Neuron (in vitro differentiated cells): ENCODE measurements at regions not wholly inside any gene's neighbourhood (a gene's known extent, or its start where the extent isn't known, plus 50 kb on each side); places are given as distances from the start of the nearest gene placed in this dataset.

Source experiments
- H2AFZ ChIP-seq: one replicate; pipeline ENCODE4 v1.6.1; 2013; ENCODE audit warnings: low read depth, mild to moderate bottlenecking, inconsistent platforms, low read length, moderate library complexity
- H3K27me3 ChIP-seq: one replicate; pipeline ENCODE4 v1.6.1; 2013; ENCODE audit warnings: low read length; ENCODE audit not compliant: insufficient read depth
- H3K36me3 ChIP-seq: one replicate; pipeline ENCODE4 v1.6.1; 2013; ENCODE audit warnings: low read length; ENCODE audit not compliant: insufficient read depth
- H3K4me1 ChIP-seq: one replicate; pipeline ENCODE4 v1.6.1; 2013; ENCODE audit warnings: low read length; ENCODE audit not compliant: insufficient read depth
- H3K4me3 ChIP-seq: 2 replicates; pipeline ENCODE4 v1.5.1; 2013; ENCODE audit warnings: mild to moderate bottlenecking, low read length, moderate library complexity
- H3K9me3 ChIP-seq: one replicate; pipeline ENCODE4 v1.6.1; 2013; ENCODE audit warnings: low read length

DNA sequence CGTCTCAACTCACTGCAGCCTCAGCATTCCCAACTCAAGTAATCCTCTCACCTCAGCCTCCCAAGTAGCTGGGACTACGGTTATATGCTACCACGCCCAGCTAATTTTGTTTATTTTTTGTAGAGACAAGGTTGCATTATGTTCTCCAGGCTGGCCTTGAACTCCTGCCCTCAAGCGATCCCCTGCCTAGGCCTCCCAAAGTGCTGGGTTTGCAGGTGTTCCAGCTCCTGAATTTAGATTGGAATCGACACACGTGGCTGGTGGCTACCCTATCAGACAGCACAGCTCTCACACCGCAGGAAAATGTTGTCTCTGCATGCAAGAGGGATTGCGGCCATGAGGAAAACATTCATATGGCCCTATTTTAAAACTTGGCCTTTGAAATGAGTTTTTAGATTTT, 76.7 kb upstream of the GALNT2 start:
- no peaks in the 10 kb centered on the region for H3K36me3 ChIP-seq
- H3K27me3 ChIP-seq, result peaks cover 5% of the 10 kb centered on the region
- no peak overlapping the region for H3K4me3 ChIP-seq
- no peaks in the 10 kb centered on the region for H3K4me1 ChIP-seq
- H3K9me3 ChIP-seq, result no peaks in the 10 kb centered on the region
- no peak overlapping the region for H2AFZ ChIP-seq

DNA sequence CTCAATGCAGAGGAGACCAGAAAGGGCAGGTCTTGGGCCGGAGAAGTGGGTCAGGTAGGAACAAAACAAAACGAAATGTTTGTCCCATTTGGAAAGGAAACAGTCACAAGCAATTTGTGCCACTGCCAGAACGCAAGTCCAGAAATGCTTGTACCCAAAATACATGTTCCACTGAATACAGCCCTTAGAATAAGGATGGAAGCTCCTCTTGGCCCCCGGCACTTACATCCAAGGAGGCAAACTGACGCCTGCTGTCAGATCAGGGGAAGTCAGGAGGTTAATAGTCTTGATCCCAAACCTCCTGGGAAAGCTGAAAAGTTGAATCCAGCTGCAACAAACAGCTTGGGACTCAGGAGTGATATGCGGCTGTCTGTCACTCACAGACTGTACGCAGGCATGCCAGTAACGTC, 75.9 kb upstream of the GALNT2 start:
- Histone ChIP-seq H3K27me3 (peaks cover 5% of the 10 kb centered on the region), H2AFZ (no peak overlapping the region), H3K36me3 (no peaks in the 10 kb centered on the region), H3K4me1 (no peaks in the 10 kb centered on the region), H3K4me3 (no peak overlapping the region), H3K9me3 (no peaks in the 10 kb centered on the region)

DNA sequence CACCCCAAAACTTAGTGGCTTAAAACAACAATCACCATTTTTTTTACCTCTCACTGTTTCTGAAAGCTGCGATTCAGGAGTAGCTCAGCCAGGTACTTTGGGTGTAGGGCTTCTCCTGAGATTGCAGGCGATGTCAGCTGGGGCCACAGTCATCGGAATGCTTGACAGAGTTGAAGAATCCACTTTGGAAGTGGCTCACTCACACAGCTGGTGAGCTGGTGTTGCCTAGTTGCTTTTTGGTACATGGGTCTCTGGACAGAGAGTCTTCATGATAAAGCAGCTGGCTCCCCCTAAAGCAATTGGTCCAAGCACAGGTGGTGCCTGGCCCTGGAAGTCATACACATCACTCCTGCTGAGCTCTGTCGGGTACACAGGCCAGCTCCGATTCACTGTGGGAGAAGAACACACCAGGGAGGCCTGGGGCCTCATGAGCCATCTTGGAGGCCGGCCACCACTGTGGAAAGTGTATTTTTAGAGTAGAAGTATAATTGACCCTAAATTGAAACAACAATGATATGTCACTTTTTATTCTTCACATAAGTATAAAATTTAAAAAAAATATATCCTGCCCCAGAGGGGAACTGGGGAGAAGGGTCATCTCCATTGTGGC, 75.2 kb upstream of the GALNT2 start:
- Histone ChIP-seq H3K36me3 (no peaks in the 10 kb centered on the region), H3K4me3 (no peak overlapping the region), H3K9me3 (no peaks in the 10 kb centered on the region), H3K27me3 (peaks cover 5% of the 10 kb centered on the region), H2AFZ (no peak overlapping the region), H3K4me1 (no peaks in the 10 kb centered on the region)

DNA sequence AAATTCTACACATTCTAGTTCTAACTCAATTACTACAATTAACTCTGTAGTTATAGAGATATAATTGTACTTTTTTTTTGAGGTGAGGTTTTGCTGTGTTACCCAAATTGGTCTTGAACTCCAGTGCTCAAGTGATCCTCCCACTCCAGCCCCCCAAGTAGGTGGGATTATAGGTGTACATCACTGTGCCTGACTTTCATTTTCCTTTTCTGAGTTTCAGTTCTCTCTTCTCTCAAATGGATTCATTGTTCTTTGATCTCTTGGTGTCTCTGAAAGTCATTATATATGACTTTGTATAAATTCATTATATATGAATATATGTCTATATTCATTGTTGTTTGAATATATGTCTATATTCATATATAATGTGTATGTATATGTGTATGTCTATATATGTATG, 74.0 kb upstream of the GALNT2 start:
- H3K27me3 ChIP-seq, result peaks cover 5% of the 10 kb centered on the region
- no peak overlapping the region for H3K4me3 ChIP-seq
- H3K4me1 ChIP-seq, result no peaks in the 10 kb centered on the region
- H2AFZ ChIP-seq, result no peak overlapping the region
- no peaks in the 10 kb centered on the region for H3K36me3 ChIP-seq
- no peaks in the 10 kb centered on the region for H3K9me3 ChIP-seq

DNA sequence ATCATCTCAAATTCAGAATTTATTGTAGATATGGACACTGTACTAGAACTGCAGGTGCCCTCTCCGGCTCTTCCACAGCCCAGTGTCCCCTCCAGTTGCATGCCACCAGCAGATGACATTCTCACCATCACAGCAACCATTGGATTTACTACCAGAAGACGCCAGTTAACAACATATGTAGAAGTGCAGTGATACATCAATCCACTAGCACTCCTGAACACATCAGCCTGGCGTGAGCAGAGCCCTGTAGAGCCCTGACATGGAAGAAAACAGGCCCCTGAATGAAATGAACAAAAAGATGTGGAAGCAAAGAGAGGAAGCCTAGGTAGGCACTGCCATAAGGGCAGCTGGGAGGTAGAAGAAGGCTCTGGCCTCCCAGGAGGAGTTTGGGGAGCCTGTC, 73.1 kb upstream of the GALNT2 start:
- Histone ChIP-seq H3K27me3 (peaks cover 5% of the 10 kb centered on the region), H2AFZ (no peak overlapping the region), H3K4me3 (no peak overlapping the region), H3K9me3 (no peaks in the 10 kb centered on the region), H3K4me1 (no peaks in the 10 kb centered on the region), H3K36me3 (no peaks in the 10 kb centered on the region)

DNA sequence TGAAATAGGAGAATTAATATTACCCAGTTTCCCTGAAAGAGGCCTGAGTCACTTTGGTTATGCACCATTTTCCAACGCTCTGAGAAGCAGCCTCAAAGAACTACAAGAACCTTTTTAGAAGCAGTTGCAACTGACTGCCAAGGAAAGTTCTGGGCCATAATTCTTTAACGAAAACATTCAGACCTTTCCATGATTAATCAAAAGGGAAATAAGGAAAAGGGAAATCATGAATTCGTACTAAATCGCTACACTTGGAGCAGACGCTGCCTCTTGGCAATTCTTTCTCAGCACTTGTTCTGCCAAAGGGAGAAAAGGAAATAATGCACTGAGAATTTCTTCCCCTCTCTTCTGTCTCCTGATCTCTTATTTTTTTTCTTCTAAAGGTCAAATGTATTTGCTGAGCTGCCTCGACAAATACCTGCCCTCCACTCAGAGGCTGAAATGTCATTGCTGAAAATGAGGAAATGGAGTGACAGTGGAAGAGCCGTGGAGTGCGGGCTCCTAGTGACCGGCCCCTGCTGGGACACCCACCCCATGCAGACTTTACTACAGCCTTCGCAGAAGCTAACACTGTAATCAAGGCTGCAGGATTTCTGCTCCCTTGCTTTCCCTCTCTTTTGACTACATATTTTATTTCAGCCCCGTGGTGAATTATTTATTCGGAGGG, 67.9 kb upstream of the GALNT2 start:
- Histone ChIP-seq H3K4me1 (no peaks in the 10 kb centered on the region), H3K36me3 (no peaks in the 10 kb centered on the region), H3K9me3 (no peaks in the 10 kb centered on the region), H2AFZ (no peak overlapping the region), H3K27me3 (no peaks in the 10 kb centered on the region), H3K4me3 (no peak overlapping the region)

DNA sequence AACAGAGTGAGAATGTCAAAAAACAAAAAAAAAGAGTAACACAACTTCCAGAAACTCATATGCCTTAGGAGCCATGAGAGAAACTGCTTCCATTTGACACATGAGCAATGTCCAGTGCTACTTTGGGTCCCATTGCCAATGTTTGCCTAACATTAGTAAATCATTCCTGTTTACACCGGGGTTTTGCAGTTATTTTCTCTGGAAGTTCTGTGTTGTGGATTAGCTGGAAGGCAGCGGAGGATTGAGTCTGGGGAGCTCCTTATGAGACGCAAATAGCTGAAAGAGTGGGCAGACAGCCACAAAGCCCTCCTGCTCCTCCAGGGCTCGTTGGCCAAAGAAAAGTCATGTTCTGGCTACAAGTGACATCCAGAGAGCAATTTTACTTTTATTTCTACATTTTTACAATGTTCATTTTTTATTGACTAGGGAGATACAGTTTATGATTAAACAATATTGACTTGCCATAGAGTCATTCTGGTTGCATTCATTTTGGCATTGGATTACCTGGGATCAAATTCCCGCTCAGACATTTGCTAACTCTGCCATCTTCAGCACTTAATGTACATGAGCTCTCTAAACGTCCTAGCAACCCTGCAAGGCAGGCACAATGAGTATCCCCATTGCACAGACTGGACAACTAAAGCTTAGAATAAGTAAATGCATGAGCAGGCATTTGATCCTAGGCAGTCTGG, 66.4 kb upstream of the GALNT2 start:
- Histone ChIP-seq H3K4me1 (no peaks in the 10 kb centered on the region), H3K36me3 (no peaks in the 10 kb centered on the region), H3K27me3 (no peaks in the 10 kb centered on the region), H3K9me3 (no peaks in the 10 kb centered on the region), H3K4me3 (no peak overlapping the region), H2AFZ (no peak overlapping the region)

DNA sequence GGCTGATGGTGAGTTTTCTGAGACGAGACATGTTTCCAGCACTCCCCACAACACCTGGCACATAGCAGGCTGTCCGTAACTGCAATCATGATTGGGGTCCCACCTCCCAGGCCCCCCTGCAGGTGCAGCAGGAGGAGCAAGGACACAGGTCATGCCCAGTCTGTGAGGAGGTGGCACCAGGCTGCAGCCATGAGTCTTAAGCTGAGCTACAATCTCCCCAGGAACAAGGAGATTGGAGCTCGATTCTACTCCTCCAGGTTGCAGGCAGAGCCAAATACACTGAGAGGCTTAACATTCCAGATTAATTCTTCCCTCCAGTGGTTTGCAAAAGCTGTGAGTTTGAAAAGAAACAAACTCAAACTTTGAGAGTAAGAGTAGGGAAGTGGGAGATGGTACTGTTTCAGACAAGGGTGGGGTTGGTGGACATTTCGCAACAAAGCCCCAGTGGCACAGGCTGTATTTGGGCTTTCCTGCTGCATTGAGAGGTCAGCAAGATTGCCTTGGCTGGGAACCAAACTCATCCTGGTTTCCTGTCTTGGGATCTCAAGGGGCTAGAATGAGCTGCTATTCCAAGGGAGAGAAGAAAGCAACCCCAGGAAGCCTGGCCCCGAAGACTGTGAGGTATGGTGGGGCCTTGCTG, 64.8 kb upstream of the GALNT2 start:
- Histone ChIP-seq H3K36me3 (no peaks in the 10 kb centered on the region), H2AFZ (no peak overlapping the region), H3K4me3 (no peak overlapping the region), H3K4me1 (no peaks in the 10 kb centered on the region), H3K9me3 (no peaks in the 10 kb centered on the region), H3K27me3 (no peaks in the 10 kb centered on the region)

DNA sequence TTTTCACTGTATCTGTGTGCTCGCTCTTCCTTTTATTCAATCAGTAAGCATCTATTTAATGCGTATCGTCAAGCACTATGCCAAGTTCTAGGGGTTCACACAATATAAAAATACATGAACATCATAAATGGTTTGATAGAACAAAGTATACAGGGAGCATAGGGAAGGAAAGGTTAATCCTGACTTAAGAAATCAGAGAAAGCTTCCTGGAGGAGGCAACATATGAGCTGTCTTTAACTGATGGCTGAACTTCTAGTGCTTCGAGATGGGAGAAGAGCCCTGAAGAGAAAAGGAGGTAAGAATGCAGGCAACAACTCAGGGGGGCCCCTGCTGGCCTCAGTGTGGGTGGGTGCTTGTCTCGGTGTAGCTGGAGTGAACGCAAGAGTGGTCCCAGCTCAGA, 63.6 kb upstream of the GALNT2 start:
- no peaks in the 10 kb centered on the region for H3K9me3 ChIP-seq

DNA sequence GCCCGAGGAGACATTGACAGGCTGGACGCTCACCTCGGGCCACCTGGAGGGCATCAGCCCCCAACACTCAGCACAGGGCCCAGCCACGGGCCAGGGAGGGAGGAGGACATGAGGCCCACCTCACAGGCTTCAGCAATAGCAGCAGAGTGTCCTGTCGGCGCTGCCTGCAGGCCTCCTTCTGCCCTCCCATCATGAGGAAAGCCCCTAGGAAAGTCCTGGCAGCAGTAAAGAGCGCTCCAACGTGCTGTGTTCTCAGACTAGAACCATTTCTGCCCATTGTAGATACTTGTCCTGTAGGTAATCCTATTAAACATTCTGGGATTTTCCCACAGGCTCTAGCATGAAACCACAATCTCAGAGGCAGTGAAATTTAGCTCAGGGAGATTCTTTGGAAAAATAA, 62.0 kb upstream of the GALNT2 start:
- Histone ChIP-seq H2AFZ (no peak overlapping the region), H3K9me3 (no peaks in the 10 kb centered on the region), H3K36me3 (no peaks in the 10 kb centered on the region), H3K4me1 (no peaks in the 10 kb centered on the region), H3K27me3 (no peaks in the 10 kb centered on the region), H3K4me3 (no peak overlapping the region)

More for the DNA sequence above, 63.6 kb upstream of the GALNT2 start:
- Histone ChIP-seq H2AFZ (no peak overlapping the region), H3K27me3 (no peaks in the 10 kb centered on the region), H3K36me3 (no peaks in the 10 kb centered on the region), H3K4me1 (no peaks in the 10 kb centered on the region), H3K4me3 (no peak overlapping the region)

DNA sequence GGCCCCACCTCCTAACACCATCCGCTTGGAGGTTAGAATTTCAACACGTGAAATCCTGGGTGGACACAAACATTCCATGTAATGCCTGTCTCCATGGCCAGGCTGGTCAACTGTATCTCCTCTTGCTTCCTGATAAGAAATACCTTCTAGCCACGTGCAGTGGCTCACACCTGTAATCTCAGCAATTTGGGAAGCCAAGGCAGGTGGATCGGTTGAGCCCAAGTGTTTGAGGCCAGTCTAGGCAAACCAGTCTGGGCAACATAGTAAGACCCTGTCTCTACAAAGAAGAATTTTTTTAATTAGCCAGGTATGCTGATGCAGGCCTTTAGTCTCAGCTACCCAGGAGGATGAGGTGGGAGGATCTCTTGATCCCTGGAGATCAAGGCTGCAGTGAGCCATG, 58.3 kb upstream of the GALNT2 start:
- no peaks in the 10 kb centered on the region for H3K36me3 ChIP-seq
- H3K27me3 ChIP-seq, result no peaks in the 10 kb centered on the region
- H3K4me3 ChIP-seq, result no peak overlapping the region
- no peaks in the 10 kb centered on the region for H3K9me3 ChIP-seq
- H3K4me1 ChIP-seq, result no peaks in the 10 kb centered on the region
- no peak overlapping the region for H2AFZ ChIP-seq

DNA sequence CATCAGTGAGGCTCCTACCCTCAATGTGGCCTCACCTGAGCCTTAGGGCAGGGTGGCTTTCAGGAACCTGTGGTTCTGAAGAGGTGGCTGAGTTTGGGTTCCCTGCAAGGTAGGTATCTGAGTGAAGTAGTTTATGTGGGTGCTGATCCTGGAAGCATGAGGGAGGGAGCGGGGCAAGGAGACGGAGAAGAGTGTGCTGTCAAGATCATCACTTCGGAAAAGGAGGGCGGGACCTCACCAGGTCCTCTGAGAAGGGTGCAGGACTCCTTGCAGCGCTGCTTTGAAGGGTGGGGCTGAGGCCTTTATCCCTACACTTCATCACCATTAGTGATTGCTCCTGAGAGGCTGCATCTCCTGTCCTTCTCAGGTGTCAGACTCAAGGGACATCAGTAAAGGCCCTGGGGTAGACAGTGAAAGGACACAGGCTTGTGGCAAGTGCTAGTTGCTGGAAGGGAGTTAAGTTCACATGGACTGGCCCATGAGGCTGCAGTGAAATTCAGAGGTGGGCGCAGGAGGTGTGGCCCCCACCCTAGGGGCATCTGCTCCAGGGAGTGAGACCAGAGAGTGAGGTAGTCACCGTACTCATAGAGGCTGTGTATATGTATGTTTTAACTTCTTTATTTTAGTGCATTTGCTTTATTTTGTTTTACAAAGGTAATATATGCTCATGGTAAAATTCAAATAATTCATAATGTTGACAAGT, 57.3 kb upstream of the GALNT2 start:
- no peaks in the 10 kb centered on the region for H3K9me3 ChIP-seq
- H2AFZ ChIP-seq, result no peak overlapping the region
- no peaks in the 10 kb centered on the region for H3K36me3 ChIP-seq
- H3K27me3 ChIP-seq, result no peaks in the 10 kb centered on the region
- no peak overlapping the region for H3K4me3 ChIP-seq
- H3K4me1 ChIP-seq, result no peaks in the 10 kb centered on the region
